Tibial artery (tissue), 4 donors: ENCODE measurements at regions not wholly inside any gene's neighbourhood (a gene's known extent, or its start where the extent isn't known, plus 50 kb on each side); places are given as distances from the start of the nearest gene placed in this dataset.
A peak's percentile ranks its signal among the peaks of the same experiment; 100 is the strongest.

Experiments used
- DNase-seq, 2 donors: peaks; one replicate each; pipeline ENCODE4 v3.0.0-alpha.2; 2019
- H3K27ac ChIP-seq, 2 donors: fragments of 200-600 bp; sonication (generic) in 1 of 2; 1 replicate in 1 of 2; 2 replicates in 1 of 2; pipeline ENCODE4 v1.5.1; 2018 to 2019; ENCODE audit warnings: mild to moderate bottlenecking in 1 of 2
- H3K27me3 ChIP-seq, 2 donors: fragments of 200-600 bp; sonication (generic) in 1 of 2; one replicate each; pipeline versions ENCODE4 v1.5.1 to v1.6.0; 2016 to 2019
- H3K36me3 ChIP-seq, 3 donors: fragments of 200-600 bp; sonication (generic) in 2 of 3; one replicate each; pipeline ENCODE4 v1.5.1; 2016 to 2019; ENCODE audit warnings: mild to moderate bottlenecking in 2 of 3
- H3K4me1 ChIP-seq, 4 donors: fragments of 200-600 bp; sonication (generic) in 2 of 4; 1 replicate in 3 of 4; 2 replicates in 1 of 4; pipeline ENCODE4 v1.5.1; 2016 to 2019
- H3K4me3 ChIP-seq, 2 donors: fragments of 200-600 bp; sonication (generic) in 1 of 2; 1 replicate in 1 of 2; 2 replicates in 1 of 2; pipeline ENCODE4 v1.5.1; 2018 to 2019; ENCODE audit warnings: mild to moderate bottlenecking in 2 of 2
- H3K9me3 ChIP-seq, 3 donors: fragments of 200-600 bp; sonication (generic) in 1 of 3; one replicate each; pipeline ENCODE4 v1.5.1; 2016 to 2019
- intact Hi-C: fragments of 100-400 bp; cut with DNase I; formaldehyde crosslinking; loops from one replicate; pipeline ENCODE4 v1.15.0; 2023; ENCODE audit warnings: low total_unique reads
- TF ChIP-seq, protein P1 (sequence below), 2 experiments: fragments of 200-600 bp in 1 of 2; fragments of 450-650 bp in 1 of 2; IDR thresholded peaks; one replicate each; pipeline ENCODE4 v1.5.1; 2017 to 2019; ENCODE audit warnings: antibody characterized with exemption in 2 of 2, mild to moderate bottlenecking in 1 of 2, moderate library complexity in 1 of 2

DNA sequence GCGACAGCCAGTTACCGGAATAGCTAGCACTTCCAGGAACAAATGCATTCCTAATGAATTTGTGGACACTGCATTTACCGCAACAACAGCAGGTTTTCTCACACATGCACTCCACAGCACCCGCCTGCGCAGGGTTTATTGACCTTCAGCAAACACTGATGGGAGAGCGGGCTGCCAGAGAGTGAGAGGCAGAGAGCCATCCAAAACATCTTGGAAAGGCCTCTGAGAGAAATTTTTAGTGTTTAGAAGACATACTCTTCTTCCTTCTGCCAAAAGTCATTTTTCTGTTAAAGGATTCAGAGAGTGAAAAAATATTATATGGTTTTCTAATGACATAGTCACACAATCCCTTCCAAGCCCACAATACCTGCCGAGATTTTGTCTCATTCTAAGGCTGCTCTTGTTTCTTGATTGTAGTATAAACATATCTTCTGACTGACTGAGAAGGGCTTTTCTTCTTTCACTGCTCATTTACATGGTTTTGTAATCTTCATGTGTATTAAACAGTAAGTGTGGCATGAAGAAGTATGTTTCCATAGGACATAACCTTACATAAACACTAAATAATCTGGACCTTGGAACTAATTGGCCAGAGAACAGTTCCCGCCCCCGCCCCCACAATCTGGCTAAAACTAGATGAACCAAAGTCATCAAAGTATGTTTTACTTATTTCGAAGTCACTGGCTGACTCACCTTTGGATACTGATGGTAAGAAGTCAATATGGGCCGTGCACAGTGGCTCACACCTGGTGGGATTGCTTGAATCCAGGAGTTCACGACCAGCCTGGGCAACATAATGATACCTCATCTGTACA is 432.5 kb upstream of the MEF2C start:
- Histone ChIP-seq H3K4me3 (no peak overlapping the region), H3K4me1 (peaks cover 5 to 42% (median 24%) of the 10 kb centered on the region in 4 donors), H3K27me3 (no peaks in the 10 kb centered on the region), H3K36me3 (no peaks in the 10 kb centered on the region), H3K9me3 (no peaks in the 10 kb centered on the region), H3K27ac (peak overlapping the region; percentile 9 to 49)
- TF ChIP-seq, protein P1, sequence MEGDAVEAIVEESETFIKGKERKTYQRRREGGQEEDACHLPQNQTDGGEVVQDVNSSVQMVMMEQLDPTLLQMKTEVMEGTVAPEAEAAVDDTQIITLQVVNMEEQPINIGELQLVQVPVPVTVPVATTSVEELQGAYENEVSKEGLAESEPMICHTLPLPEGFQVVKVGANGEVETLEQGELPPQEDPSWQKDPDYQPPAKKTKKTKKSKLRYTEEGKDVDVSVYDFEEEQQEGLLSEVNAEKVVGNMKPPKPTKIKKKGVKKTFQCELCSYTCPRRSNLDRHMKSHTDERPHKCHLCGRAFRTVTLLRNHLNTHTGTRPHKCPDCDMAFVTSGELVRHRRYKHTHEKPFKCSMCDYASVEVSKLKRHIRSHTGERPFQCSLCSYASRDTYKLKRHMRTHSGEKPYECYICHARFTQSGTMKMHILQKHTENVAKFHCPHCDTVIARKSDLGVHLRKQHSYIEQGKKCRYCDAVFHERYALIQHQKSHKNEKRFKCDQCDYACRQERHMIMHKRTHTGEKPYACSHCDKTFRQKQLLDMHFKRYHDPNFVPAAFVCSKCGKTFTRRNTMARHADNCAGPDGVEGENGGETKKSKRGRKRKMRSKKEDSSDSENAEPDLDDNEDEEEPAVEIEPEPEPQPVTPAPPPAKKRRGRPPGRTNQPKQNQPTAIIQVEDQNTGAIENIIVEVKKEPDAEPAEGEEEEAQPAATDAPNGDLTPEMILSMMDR (IDR thresholded peaks at IDR 0.05): no peak
- peak in 1 of 2 donors; percentile 66 for DNase-seq
- intact Hi-C loops: no loop called here

DNA sequence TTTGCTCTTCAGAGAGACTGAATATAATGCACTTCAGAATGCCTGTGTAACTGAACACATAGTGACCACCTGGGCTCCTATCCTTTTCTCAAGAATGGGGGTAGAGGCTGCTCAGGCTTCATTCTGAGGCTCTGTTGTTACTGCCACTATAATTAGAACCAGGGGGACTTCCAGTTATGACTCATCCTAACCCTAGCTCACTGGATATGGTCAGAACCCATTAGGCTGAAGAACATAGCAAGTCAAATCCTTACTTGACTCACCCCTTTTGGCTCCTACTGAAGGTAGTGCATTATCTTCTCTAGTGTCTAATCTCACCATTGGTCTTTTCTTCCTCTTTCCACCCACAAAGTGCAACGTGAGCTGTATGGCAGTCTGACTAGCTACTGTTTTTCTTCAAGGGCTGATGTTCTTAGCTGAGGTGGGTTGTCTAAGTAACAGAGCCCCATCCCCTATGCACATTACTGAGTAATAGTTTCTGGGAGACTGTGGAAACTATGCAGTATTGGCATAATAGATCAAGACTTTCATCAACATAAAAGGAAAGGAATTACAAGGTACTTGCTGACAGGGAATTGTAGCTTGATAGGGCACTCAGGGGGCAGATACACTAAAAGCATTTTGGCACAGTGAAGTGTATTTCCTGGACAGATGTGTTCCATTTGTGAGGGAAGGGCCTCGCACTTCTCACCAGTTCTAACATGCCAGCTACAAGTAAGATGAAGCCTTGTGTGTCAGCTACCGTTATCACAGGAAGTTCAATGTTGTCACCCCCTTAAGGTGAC is 431.0 kb upstream of the MEF2C start:
- no peak overlapping the region for H3K4me3 ChIP-seq
- intact Hi-C loops: no loop called here
- no peak for DNase-seq
- H3K36me3 ChIP-seq: no peaks in the 10 kb centered on the region
- TF ChIP-seq, protein P1 (IDR thresholded peaks at IDR 0.05): no peak
- H3K27ac ChIP-seq: peak overlapping the region; percentile 13 to 49
- no peaks in the 10 kb centered on the region for H3K9me3 ChIP-seq
- no peaks in the 10 kb centered on the region for H3K27me3 ChIP-seq
- H3K4me1 ChIP-seq: peaks cover 5 to 42% (median 24%) of the 10 kb centered on the region in 4 donors

DNA sequence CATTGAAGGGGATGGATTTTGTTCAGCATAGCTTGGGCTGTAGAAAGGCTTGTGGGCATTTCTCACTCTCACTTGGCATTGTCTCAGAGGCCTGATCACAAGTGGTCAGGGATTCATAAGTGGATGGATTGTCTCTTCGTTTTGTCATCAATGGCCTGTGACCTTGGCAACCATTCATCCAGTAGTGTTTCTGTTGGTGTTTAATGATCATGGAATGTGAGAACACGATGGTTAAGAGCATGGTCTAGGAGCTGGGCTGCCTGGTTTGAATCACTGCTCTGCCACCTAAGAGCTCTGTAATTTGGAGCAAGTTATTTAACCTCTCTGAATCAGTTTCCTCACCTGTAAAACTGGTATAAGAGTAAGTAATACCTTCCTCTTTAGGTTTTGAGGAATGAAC is 430.1 kb upstream of the MEF2C start:
- Histone ChIP-seq H3K36me3 (no peaks in the 10 kb centered on the region), H3K9me3 (no peaks in the 10 kb centered on the region), H3K4me3 (no peak overlapping the region), H3K4me1 (peaks cover 5 to 42% (median 24%) of the 10 kb centered on the region in 4 donors), H3K27me3 (no peaks in the 10 kb centered on the region), H3K27ac (peak overlapping the region; percentile 13 to 49)
- TF ChIP-seq, protein P1 (IDR thresholded peaks at IDR 0.05): no peak
- no peak for DNase-seq
- intact Hi-C loops: no loop called here

DNA sequence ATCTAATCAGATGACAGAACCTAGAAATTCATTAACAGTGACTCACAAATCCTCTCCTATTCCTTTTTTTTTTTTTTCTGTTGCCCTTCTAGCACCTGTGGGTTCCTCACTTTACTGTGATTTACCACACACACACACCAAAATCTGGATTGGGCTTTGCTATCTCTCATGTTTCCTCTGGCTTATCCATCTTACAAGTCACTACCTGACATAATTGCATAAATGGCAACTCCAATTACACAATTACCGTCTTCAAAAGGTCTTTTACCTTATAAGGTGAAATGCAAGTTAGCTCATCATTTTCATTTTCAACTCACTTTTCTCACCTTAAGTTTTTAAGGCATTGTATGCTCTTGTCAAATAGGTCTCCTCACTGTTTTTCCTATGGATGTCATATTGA is 426.3 kb upstream of the MEF2C start:
- no peak for DNase-seq
- no peak overlapping the region for H3K4me3 ChIP-seq
- H3K9me3 ChIP-seq: no peaks in the 10 kb centered on the region
- intact Hi-C loops: no loop called here
- H3K36me3 ChIP-seq: no peaks in the 10 kb centered on the region
- no peak overlapping the region for H3K27ac ChIP-seq
- TF ChIP-seq, protein P1 (IDR thresholded peaks at IDR 0.05): no peak
- no peaks in the 10 kb centered on the region for H3K27me3 ChIP-seq
- H3K4me1 ChIP-seq: peaks cover 5 to 26% (median 14%) of the 10 kb centered on the region in 4 donors

GRCh38 chr5:89308606-89309040 is 425.6 kb upstream of the MEF2C start:
- DNase-seq: no peak
- TF ChIP-seq, protein P1 (IDR thresholded peaks at IDR 0.05): no peak
- intact Hi-C loops: no loop called here
- Histone ChIP-seq H3K9me3 (no peaks in the 10 kb centered on the region), H3K36me3 (no peaks in the 10 kb centered on the region), H3K4me3 (no peak overlapping the region), H3K4me1 (peaks cover 3 to 19% (median 8%) of the 10 kb centered on the region in 4 donors), H3K27ac (no peak overlapping the region), H3K27me3 (no peaks in the 10 kb centered on the region)
